Mesendoderm (in vitro differentiated cells): ENCODE measurements at regions not wholly inside any gene's neighbourhood (a gene's known extent, or its start where the extent isn't known, plus 50 kb on each side); places are given as distances from the start of the nearest gene placed in this dataset.
"Not testable (repeated sequence)": the region's sequence is repeated elsewhere in the genome, so short reads cannot be mapped to it uniquely, and the experiment has no call there.

Experiments
- DNase-seq: peaks from one replicate; pipeline ENCODE4 v3.0.0; 2013
- H2AK5ac ChIP-seq: 2 replicates; pipeline ENCODE4 v1.6.1; 2013; ENCODE audit warnings: low read length, inconsistent platforms
- H2BK120ac ChIP-seq: 2 replicates; pipeline ENCODE4 v1.6.1; 2013; ENCODE audit warnings: low read depth, mild to moderate bottlenecking, low read length, moderate library complexity, mixed read lengths
- H2BK15ac ChIP-seq: replicated peaks from 2 replicates; pipeline ENCODE4 v1.6.1; 2013; ENCODE audit warnings: low read depth, mild to moderate bottlenecking, moderate library complexity
- H2BK5ac ChIP-seq: 2 replicates; pipeline ENCODE4 v1.6.1; 2013; ENCODE audit warnings: low read length, inconsistent platforms
- H3K18ac ChIP-seq: 2 replicates; pipeline ENCODE4 v1.6.1; 2013; ENCODE audit warnings: mild to moderate bottlenecking, low read length, mixed read lengths
- H3K23ac ChIP-seq: one replicate; pipeline ENCODE4 v1.6.1; 2013; ENCODE audit warnings: low read length
- H3K27ac ChIP-seq: 2 replicates; pipeline ENCODE4 v1.5.1; 2013; ENCODE audit warnings: low read depth, mild to moderate bottlenecking, inconsistent platforms, low read length, moderate library complexity
- H3K27me3 ChIP-seq: 2 replicates; pipeline ENCODE4 v1.6.1; 2013; ENCODE audit warnings: low read length, control low read depth, mild to moderate bottlenecking, inconsistent platforms; ENCODE audit not compliant: insufficient read depth, poor library complexity
- H3K36me3 ChIP-seq: 2 replicates; pipeline ENCODE4 v1.6.1; 2013; ENCODE audit warnings: low read length, inconsistent platforms; ENCODE audit not compliant: control insufficient read depth, insufficient read depth
- H3K4ac ChIP-seq: one replicate; pipeline ENCODE4 v1.6.1; 2013; ENCODE audit warnings: low read depth, mild to moderate bottlenecking, low read length, moderate library complexity
- H3K4me1 ChIP-seq: 2 replicates; pipeline ENCODE4 v1.6.1; 2013; ENCODE audit warnings: low read depth, low read length, inconsistent platforms; ENCODE audit not compliant: control insufficient read depth
- H3K4me2 ChIP-seq: 2 replicates; pipeline ENCODE4 v1.6.1; 2013; ENCODE audit warnings: low read length
- H3K4me3 ChIP-seq: 2 replicates; pipeline ENCODE4 v1.5.1; 2013; ENCODE audit warnings: mild to moderate bottlenecking, low read length
- H3K56ac ChIP-seq: one replicate; pipeline ENCODE4 v1.6.1; 2013; ENCODE audit warnings: low read length
- H3K79me1 ChIP-seq: 2 replicates; pipeline ENCODE4 v1.6.1; 2013; ENCODE audit warnings: low read length, inconsistent platforms
- H3K79me2 ChIP-seq: 2 replicates; pipeline ENCODE4 v1.6.1; 2013; ENCODE audit warnings: mild to moderate bottlenecking, low read length; ENCODE audit not compliant: control insufficient read depth, insufficient read depth
- H3K9ac ChIP-seq: 2 replicates; pipeline ENCODE4 v1.6.1; 2013; ENCODE audit warnings: low read length, inconsistent platforms
- H4K5ac ChIP-seq: one replicate; pipeline ENCODE4 v1.6.1; 2013; ENCODE audit warnings: low read length
- H4K8ac ChIP-seq: one replicate; pipeline ENCODE4 v1.6.1; 2013; ENCODE audit warnings: low read depth, mild to moderate bottlenecking, control low read depth, low read length, moderate library complexity
- WGBS: extraction: QIAGEN DNeasy Blood & Tissue Kit; methylation state at CpG from one replicate; pipeline ENCODE4 v1.1.7; 2013; ENCODE audit warnings: low lambda C conversion rate, missing lambda C conversion rate; ENCODE audit not compliant: insufficient coverage; ENCODE audit errors: extremely low coverage; 5-methylcytosine and 5-hydroxymethylcytosine counted together

DNA sequence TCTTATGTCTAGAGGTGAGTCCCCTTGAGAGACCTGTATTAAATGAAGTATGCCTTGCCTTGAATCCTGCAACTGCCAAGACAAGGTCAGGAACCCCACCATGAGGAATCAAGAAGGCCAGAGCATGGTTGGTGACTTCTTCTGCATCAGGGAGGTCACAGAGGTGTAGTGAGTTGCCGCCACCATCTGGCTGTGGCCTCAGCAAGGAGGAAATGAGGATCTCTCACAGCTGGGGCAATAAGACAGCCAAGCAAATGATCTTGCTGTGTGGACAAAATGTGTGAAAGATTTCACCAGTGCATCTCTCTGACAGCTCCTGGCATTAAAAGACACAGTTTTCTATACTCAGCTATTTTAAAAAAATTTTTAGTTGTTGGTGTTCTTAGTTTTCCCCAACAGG is 611.0 kb downstream of the DOK5 start:
- H3K79me1 ChIP-seq: no peaks in the 10 kb centered on the region
- no peaks in the 10 kb centered on the region for H3K79me2 ChIP-seq
- H3K4me3 ChIP-seq: no peak overlapping the region
- H3K4me1 ChIP-seq: no peaks in the 10 kb centered on the region
- no CpG with 5 or more reads among the region's 1 CpG for WGBS
- no peak overlapping the region for H2AK5ac ChIP-seq
- H4K5ac ChIP-seq: no peak overlapping the region
- H3K9ac ChIP-seq: no peak overlapping the region
- H2BK120ac ChIP-seq: no peak overlapping the region
- no peak overlapping the region for H3K18ac ChIP-seq
- H3K36me3 ChIP-seq: no peaks in the 10 kb centered on the region
- H3K4ac ChIP-seq: no peak overlapping the region
- no peak overlapping the region for H3K56ac ChIP-seq
- no peak overlapping the region for H3K4me2 ChIP-seq
- no peak overlapping the region for H3K27ac ChIP-seq
- H2BK5ac ChIP-seq: no peak overlapping the region
- H3K23ac ChIP-seq: no peak overlapping the region
- DNase-seq: no peak
- H3K27me3 ChIP-seq: no peaks in the 10 kb centered on the region
- no peak overlapping the region for H4K8ac ChIP-seq
- no peak overlapping the region for H2BK15ac ChIP-seq

DNA sequence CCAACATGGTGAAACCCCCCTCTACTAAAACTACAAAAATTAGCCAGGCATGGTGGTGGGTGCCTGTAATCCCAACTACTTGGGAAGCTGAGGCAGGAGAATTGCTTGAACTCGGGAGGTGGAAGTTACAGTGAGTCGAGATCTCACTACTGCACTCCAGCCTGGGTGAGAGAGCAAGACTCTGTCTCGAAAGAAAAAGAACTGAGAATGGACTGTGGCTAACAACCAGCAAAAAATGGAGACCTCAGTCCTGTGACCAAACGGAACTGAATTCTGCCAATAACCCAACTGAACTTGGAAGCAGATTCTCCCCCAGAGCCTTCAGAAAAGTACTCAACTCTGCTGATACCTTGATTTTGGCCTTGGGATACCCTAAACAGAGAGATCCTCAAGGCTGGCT is 604.5 kb downstream of the DOK5 start:
- no CpG with 5 or more reads among the region's 4 CpGs for WGBS
- no peak overlapping the region for H3K4me3 ChIP-seq
- H4K5ac ChIP-seq: no peak overlapping the region
- no peaks in the 10 kb centered on the region for H3K79me1 ChIP-seq
- no peaks in the 10 kb centered on the region for H3K4me1 ChIP-seq
- no peak overlapping the region for H4K8ac ChIP-seq
- H3K18ac ChIP-seq: no peak overlapping the region
- H2BK120ac ChIP-seq: no peak overlapping the region
- no peak overlapping the region for H3K27ac ChIP-seq
- no peak overlapping the region for H3K4me2 ChIP-seq
- no peak overlapping the region for H2BK5ac ChIP-seq
- no peak overlapping the region for H2BK15ac ChIP-seq
- H2AK5ac ChIP-seq: no peak overlapping the region
- no peaks in the 10 kb centered on the region for H3K79me2 ChIP-seq
- H3K36me3 ChIP-seq: no peaks in the 10 kb centered on the region
- H3K56ac ChIP-seq: no peak overlapping the region
- H3K4ac ChIP-seq: no peak overlapping the region
- no peak for DNase-seq
- no peak overlapping the region for H3K23ac ChIP-seq
- no peaks in the 10 kb centered on the region for H3K27me3 ChIP-seq
- H3K9ac ChIP-seq: no peak overlapping the region

DNA sequence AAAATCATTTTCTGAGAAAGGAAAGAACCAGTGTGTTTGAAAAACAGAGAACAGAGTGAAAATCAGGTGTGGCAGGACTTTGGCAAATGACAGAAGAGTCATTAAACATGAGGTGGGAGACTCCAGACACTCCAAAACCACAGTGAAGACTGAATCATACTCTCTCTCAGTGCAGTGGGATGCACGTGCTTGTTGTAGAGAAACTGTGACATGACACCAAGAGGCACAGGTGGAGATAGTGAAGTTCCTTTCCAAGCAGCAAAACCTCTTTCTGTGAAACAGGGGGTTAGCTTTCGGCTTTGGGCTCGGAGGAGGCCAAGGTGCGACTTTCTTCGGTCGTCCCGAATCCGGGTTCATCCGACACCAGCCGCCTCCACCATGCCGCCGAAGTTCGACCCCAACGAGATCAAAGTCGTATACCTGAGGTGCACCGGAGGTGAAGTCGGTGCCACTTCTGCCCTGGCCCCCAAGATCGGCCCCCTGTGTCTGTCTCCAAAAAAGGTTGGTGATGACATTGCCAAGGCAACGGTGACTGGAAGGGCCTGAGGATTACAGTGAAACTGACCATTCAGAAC is 599.0 kb downstream of the DOK5 start:
- not testable (repeated sequence) for H4K8ac ChIP-seq, H3K79me2 ChIP-seq, H3K36me3 ChIP-seq, H3K4ac ChIP-seq, H3K4me3 ChIP-seq, H3K23ac ChIP-seq, DNase-seq, H3K27me3 ChIP-seq, H4K5ac ChIP-seq, H3K18ac ChIP-seq, H3K4me2 ChIP-seq, H3K9ac ChIP-seq, H3K27ac ChIP-seq, H3K4me1 ChIP-seq, H2BK5ac ChIP-seq, H3K79me1 ChIP-seq, H2AK5ac ChIP-seq, H2BK120ac ChIP-seq, H2BK15ac ChIP-seq, H3K56ac ChIP-seq
- no CpG with 5 or more reads among the region's 19 CpGs for WGBS

DNA sequence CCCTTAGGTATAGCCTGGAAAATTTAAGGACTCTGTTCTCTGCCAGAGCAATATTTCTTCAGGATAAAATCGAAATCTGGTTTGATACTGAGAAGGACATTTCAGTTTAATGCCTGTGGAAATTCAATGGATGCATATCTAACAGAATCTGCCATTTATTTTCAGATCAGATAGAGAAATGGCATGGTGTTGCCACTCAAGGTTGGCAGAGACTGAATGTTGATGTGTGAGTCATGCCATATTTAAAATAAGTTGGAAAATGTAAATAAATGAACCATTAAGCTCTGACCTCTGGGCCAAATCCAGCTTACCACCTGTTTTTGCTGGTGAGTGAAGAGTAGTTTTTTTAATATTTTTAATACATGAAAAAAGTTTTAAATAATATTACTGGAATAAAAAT is 594.6 kb downstream of the DOK5 start:
- H3K36me3 ChIP-seq: no peaks in the 10 kb centered on the region
- H3K23ac ChIP-seq: no peak overlapping the region
- H3K18ac ChIP-seq: no peak overlapping the region
- H3K4me1 ChIP-seq: no peaks in the 10 kb centered on the region
- DNase-seq: no peak
- H3K79me1 ChIP-seq: no peaks in the 10 kb centered on the region
- H4K8ac ChIP-seq: no peak overlapping the region
- H3K27me3 ChIP-seq: no peaks in the 10 kb centered on the region
- no CpG with 5 or more reads among the region's 1 CpG for WGBS
- H3K4me2 ChIP-seq: no peak overlapping the region
- no peak overlapping the region for H2BK5ac ChIP-seq
- no peak overlapping the region for H3K27ac ChIP-seq
- H3K9ac ChIP-seq: no peak overlapping the region
- no peak overlapping the region for H2AK5ac ChIP-seq
- H3K56ac ChIP-seq: no peak overlapping the region
- no peak overlapping the region for H2BK120ac ChIP-seq
- H3K4me3 ChIP-seq: no peak overlapping the region
- no peak overlapping the region for H3K4ac ChIP-seq
- no peak overlapping the region for H2BK15ac ChIP-seq
- H4K5ac ChIP-seq: no peak overlapping the region
- no peaks in the 10 kb centered on the region for H3K79me2 ChIP-seq

DNA sequence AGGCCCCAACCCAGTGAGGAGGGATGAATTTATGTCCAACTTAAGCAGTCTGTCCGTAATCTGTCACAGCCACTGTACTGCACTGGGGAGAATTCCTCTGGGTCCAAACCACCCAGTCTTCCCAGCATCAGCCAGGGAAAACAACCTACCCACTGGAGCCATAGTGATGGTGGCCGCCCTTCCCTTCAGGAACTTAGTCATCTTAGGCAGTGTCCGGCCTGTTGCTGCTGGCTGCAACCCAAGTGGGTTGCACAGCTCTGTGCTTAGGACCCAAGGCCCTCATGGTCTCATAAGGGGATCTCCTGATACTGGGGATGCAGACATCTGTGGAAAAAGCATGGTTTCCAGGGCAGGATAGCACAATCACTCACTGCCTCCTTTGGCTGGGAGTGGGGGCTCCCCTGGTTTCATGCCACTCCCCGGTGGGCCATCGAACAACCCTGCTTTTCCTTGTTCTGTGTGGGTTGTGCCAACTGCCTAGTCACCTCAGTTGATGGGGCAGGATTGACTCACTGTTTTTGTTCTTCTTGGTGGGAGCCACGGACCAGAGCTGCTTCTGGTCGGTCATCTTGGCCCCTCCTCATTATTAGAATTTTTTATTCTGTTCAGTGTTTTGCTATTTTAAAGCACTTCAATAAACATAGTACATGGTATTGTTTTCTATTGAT is 591.9 kb downstream of the DOK5 start:
- no peak overlapping the region for H3K23ac ChIP-seq
- no CpG with 5 or more reads among the region's 7 CpGs for WGBS

DNA sequence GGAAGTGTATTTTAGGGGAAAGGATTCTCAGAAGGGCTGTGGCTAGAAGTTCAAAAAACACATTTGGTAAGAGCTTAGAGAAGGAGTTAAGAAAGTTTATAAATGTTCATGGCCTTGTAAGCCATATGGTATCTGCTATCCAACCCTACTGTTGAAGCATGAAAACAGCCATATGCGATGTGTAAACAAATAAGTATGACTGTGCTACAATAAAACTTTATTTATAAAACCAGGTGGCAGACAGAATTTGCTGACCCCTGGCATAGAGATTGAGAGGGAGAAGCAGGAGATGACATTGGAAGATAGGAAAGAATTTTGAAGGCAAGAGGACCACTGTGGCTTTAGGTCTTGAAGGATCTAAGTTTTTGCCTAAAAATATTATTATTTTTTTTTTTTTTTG is 583.5 kb downstream of the DOK5 start:
- Histone ChIP-seq H3K79me2 (no peaks in the 10 kb centered on the region), H3K4ac (no peak overlapping the region), H3K27ac (no peak overlapping the region), H4K8ac (no peak overlapping the region), H3K23ac (no peak overlapping the region), H3K9ac (no peak overlapping the region), H2BK120ac (no peak overlapping the region), H3K4me2 (no peak overlapping the region), H2BK15ac (no peak overlapping the region), H3K27me3 (no peaks in the 10 kb centered on the region), H3K4me1 (no peaks in the 10 kb centered on the region), H2AK5ac (no peak overlapping the region), H3K18ac (no peak overlapping the region), H3K79me1 (no peaks in the 10 kb centered on the region), H3K4me3 (no peak overlapping the region), H4K5ac (no peak overlapping the region), H2BK5ac (no peak overlapping the region), H3K36me3 (no peaks in the 10 kb centered on the region), H3K56ac (no peak overlapping the region)
- no peak for DNase-seq
- no CpG with 5 or more reads among the region's 1 CpG for WGBS

More for the DNA sequence above, 591.9 kb downstream of the DOK5 start:
- Histone ChIP-seq H3K27me3 (no peaks in the 10 kb centered on the region), H2BK120ac (no peak overlapping the region), H3K4ac (no peak overlapping the region), H2BK5ac (no peak overlapping the region), H2AK5ac (no peak overlapping the region), H3K9ac (no peak overlapping the region), H3K36me3 (no peaks in the 10 kb centered on the region), H3K4me1 (no peaks in the 10 kb centered on the region), H3K56ac (no peak overlapping the region), H3K79me2 (no peaks in the 10 kb centered on the region), H3K27ac (no peak overlapping the region), H3K18ac (no peak overlapping the region), H4K8ac (no peak overlapping the region), H3K4me2 (no peak overlapping the region), H3K79me1 (no peaks in the 10 kb centered on the region), H2BK15ac (no peak overlapping the region), H3K4me3 (no peak overlapping the region), H4K5ac (no peak overlapping the region)
- no peak for DNase-seq
